Hippocampal formation (tissue), 2 donors: ENCODE measurements at regions not wholly inside any gene's neighbourhood (a gene's known extent, or its start where the extent isn't known, plus 50 kb on each side); places are given as distances from the start of the nearest gene placed in this dataset.

Source experiments
- DNase-seq, 2 donors: peaks; one replicate each; lab custom pipeline; 2025; lab: John Stamatoyannopoulos, UW

DNA sequence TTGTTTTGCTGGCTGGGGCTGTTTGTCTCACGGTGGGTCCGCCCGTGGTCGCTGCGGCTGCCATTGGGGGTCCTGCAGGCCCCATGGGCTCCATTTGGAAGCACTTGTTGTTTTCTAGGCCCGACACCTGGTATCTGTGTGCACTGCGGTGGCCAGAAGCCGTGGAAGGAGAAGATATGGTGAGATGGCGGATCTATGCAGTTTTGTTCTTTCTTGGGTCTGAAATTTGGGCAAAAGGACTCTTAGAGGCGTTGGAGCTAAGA, 109.5 kb upstream of the SHH start:
- no peak for DNase-seq

- DNase-seq = no peak
Observed at GRCh38 chr7:155921086-155921803, 109.0 kb upstream of the SHH start.

- no peak for DNase-seq
Observed at GRCh38 chr7:155920068-155920461, 107.8 kb upstream of the SHH start.

DNA sequence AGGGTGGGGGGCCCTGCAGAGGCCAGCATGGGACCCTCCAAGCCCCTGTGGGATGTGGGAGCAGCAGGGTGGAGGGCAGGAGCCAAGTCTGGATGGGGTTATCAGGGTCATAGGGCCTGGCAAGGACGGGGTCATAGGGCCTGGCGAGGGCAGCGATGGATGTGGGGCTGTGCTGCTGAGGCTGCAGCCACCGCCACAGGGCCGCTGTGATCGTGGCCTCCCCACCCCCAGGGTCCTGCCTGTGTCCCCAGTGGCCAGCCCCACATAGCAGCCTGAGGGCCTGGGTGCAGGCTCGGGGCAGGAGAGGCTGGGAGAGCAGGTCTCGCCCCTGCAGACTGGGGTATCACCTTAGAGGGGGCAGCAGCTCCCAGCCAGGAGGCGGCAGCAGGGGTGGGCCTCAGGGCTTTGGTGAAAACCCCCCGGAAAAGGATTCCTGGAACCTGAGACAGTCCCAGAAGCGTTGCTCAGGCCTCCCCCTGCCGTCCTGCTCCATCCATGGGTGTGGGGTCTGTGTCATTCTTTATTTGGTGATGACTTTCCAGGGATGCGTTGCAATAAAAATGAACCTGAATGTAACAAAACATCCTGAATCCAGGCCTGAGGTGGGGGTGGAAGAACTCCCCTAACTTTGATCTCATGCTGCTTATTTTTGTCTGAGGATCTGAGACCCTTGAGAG, 107.3 kb upstream of the SHH start:
- no peak for DNase-seq

- no peak for DNase-seq
Observed at GRCh38 chr7:155918720-155919390, 106.6 kb upstream of the SHH start.

- DNase-seq = no peak
Observed at GRCh38 chr7:155917836-155918430, 105.7 kb upstream of the SHH start.

DNA sequence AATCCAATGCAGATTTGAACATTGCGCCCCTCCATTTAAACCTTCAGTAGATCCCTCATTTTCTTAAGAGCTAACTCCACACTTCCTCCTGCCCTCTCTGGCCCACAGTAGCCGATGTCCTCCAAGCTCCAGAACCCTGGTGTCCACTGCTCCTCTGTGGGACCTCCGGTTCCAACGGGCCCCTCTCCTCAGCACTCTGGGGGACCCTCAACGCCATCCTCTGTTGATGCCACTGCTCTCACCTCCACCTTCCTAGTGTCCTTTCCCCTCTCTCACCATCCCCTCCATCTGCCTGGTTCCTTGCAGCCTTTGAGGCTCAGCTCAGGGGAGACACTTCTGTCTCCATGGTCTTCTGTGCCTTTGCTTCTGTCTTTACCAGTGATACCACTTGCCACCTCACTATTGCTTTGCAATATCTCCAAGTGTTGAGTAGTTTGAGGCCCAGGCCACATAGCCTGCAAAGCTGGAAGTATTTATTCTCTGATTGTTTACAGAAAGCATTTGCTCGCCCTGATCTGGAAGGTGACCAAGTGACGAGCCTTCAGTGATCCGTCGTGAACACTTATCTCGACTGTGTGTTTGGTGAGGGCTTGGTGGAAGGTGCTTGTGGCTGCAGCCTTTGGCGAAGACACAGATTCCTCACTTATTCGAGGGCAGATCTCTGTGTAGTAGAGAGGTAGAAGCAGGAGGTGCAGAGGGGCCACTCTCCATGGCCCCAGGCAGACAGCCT, 104.8 kb upstream of the SHH start:
- no peak for DNase-seq

DNA sequence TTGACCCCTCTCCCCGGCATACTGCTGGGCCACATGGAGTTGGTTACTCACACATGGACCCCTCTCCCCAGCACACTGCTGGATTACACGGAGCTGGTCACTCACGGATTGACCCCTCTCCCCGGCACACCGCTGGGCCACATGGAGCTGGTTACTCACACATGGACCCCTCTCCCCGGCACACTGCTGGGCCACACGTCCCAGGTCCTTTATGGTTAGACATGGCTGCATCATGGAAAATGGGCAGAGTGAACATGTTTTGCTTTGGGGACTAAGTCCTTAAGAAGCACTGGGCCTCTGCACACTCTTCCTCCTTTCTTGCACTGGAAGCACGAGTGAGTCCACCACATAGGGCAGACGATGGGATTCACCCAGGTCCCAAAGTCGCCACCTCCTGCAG, 102.1 kb upstream of the SHH start:
- no peak for DNase-seq

- no peak for DNase-seq
Observed at GRCh38 chr7:155913719-155914118, 101.5 kb upstream of the SHH start.

DNA sequence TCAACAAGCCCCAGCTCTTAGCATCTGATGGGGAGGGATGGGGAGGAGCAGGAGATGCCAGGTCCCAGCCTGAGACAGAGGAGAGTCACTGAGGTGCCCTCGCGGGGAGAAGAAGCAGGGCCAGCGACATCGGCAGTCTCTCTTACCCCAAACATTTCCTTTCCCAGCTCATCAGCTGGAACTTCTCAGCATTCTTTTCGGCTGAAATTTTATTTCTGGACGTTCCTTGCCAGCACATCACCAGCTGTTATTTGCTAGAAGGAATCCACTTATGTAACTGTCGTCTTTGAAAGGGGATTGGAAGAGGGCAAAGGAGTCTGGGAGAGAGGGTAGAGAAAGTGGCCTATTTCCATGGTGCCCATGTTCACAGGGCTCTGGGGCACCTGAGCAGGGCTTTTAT, 101.0 kb upstream of the SHH start:
- DNase-seq = no peak

GRCh38 chr7:155911471-155912105, 99.3 kb upstream of the SHH start:
- no peak for DNase-seq

- DNase-seq = no peak
Observed at GRCh38 chr7:155908385-155908784, 96.1 kb upstream of the SHH start.

GRCh38 chr7:155907450-155908200, 95.4 kb upstream of the SHH start:
- DNase-seq = no peak

- no peak for DNase-seq
Observed at GRCh38 chr7:155901176-155901575, 88.9 kb upstream of the SHH start.

DNA sequence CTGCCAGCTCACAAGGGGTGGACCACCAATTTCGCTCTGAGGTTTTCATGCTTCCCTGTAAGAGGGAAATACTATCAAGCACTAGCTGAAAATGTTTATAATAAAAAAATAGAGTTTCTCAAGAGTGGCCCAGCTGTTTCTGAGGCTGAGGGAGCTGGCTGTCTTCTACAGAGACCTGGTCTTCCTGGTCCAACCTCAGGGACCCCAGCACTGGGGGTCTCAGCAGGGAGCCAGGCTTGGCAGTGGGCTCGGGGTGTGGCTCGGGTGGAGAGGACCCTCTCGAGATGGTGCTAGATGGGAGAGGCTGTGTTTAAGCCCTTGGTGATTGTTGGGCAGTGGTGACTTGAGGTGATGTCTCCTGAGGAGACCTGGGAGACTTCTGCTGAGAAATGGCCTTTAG, 87.3 kb upstream of the SHH start:
- DNase-seq = no peak

DNA sequence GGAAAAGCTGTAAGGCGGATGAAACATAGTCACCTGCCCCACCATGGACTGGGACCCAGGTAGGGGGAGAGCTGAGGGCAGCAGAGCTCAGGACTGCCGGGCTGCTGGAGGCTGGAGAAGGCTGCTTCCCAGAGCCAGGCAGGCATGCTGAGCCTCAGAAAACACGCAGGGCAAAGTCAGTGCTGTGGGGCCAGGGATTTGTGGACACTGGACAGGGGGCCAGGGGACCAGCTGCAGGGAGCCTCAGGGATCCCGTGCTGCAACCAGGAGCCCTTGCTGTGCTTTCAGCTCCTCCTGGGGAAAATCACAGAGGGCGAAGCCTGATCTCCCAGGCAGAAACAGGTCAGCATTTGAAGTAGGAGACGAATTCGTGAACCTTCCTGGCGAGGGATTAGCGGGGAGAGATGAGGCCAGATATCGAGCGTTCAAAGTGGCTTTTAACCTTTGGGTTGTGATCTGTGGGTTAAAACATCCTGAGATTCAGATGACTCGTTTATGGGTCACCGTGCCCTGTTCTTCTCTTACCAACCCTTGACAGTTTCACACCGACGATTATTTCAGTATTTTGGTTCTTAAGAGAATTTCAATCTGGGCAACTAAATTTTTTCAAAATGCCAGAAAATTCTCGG, 85.6 kb upstream of the SHH start:
- DNase-seq = no peak

GRCh38 chr7:155896531-155897263, 84.4 kb upstream of the SHH start:
- DNase-seq = no peak

- DNase-seq = no peak
Observed at GRCh38 chr7:155893664-155894063, 81.4 kb upstream of the SHH start.

GRCh38 chr7:155893176-155893575, 80.9 kb upstream of the SHH start:
- no peak for DNase-seq
